MCF 10A (cell line): ENCODE measurements at regions not wholly inside any gene's neighbourhood (a gene's known extent, or its start where the extent isn't known, plus 50 kb on each side); places are given as distances from the start of the nearest gene placed in this dataset.

Source experiments
- BruUV-seq: library from RNA; stranded (reverse); fragments of 400-500 nt; replicated peaks from 2 replicates; lab custom pipeline; 2021; lab: Mats Ljungman, UMichigan
- CTCF ChIA-PET: fragments of 300-600 bp; sonication (Branson Sonifier 250); formaldehyde crosslinking; extraction: SDS; loops from one replicate; lab custom pipeline; 2021; ENCODE audit warnings: antibody characterized with exemption, inconsistent platforms; lab: Yijun Ruan, JAX
- POLR2A ChIA-PET: fragments of 300-600, 350-650 bp; sonication (Branson Sonifier 250); formaldehyde crosslinking; extraction: SDS; loops from one replicate; lab custom pipeline; 2020; ENCODE audit warnings: antibody characterized with exemption, inconsistent platforms; lab: Yijun Ruan, JAX
- DNase-seq: peaks from one replicate; pipeline ENCODE4 v3.0.0-alpha.2; 2018; ENCODE audit not compliant: unreplicated experiment
- H3K27ac Mint-ChIP-seq: one replicate; pipeline ENCODE4 v1.8.0; 2022; ENCODE audit warnings: mild to moderate bottlenecking, low read depth, mixed read lengths; ENCODE audit not compliant: unreplicated experiment
- H3K27me3 Mint-ChIP-seq: one replicate; pipeline ENCODE4 v1.8.0; 2022; ENCODE audit warnings: mixed read lengths; ENCODE audit not compliant: insufficient read depth, unreplicated experiment
- H3K36me3 Mint-ChIP-seq: one replicate; pipeline ENCODE4 v1.8.0; 2022; ENCODE audit warnings: mild to moderate bottlenecking, moderate library complexity, mixed read lengths; ENCODE audit not compliant: insufficient read depth, unreplicated experiment
- H3K4me1 Mint-ChIP-seq: one replicate; pipeline ENCODE4 v1.8.0; 2022; ENCODE audit warnings: mixed read lengths; ENCODE audit not compliant: insufficient read depth, unreplicated experiment
- H3K4me3 Mint-ChIP-seq: one replicate; pipeline ENCODE4 v1.8.0; 2022; ENCODE audit warnings: mild to moderate bottlenecking, moderate library complexity, mixed read lengths; ENCODE audit not compliant: unreplicated experiment
- H3K9me3 Mint-ChIP-seq: one replicate; pipeline ENCODE4 v1.8.0; 2022; ENCODE audit warnings: mixed read lengths; ENCODE audit not compliant: unreplicated experiment
- CTCF ChIP-seq: fragments of 200-600 bp; IDR thresholded peaks from one replicate; pipeline ENCODE4 v1.8.0; 2022; ENCODE audit warnings: antibody characterized with exemption, mild to moderate bottlenecking; ENCODE audit not compliant: unreplicated experiment
- intact Hi-C: fragments of 100-400 bp; cut with micrococcal nuclease; formaldehyde crosslinking; loops from 2 replicates; pipeline ENCODE4 v1.14.1; 2022

GRCh38 chr4:58175024-58175423, 1064.8 kb upstream of the IGFBP7 start:
- H3K36me3 Mint-ChIP-seq: no peaks in the 10 kb centered on the region
- TF ChIP-seq CTCF: no peak
- ChIA-PET CTCF (no interaction called here), POLR2A (no interaction called here)
- no peak overlapping the region for H3K4me3 Mint-ChIP-seq
- intact Hi-C loops: no loop called here
- H3K27me3 Mint-ChIP-seq: no peaks in the 10 kb centered on the region
- BruUV-seq: no TSS peak
- peaks cover 6% of the 10 kb centered on the region for H3K9me3 Mint-ChIP-seq
- H3K4me1 Mint-ChIP-seq: no peaks in the 10 kb centered on the region
- no peak overlapping the region for H3K27ac Mint-ChIP-seq
- DNase-seq: no peak

- Mint-ChIP-seq H3K4me3 (no peak overlapping the region), H3K27me3 (no peaks in the 10 kb centered on the region), H3K9me3 (peaks cover 10% of the 10 kb centered on the region), H3K36me3 (no peaks in the 10 kb centered on the region), H3K4me1 (peaks cover 6% of the 10 kb centered on the region), H3K27ac (no peak overlapping the region)
- POLR2A ChIA-PET: no interaction called here
- BruUV-seq: no TSS peak
- CTCF ChIA-PET: interaction anchor here (0.6 to 0.9 kb wide), 3 partner anchors 373 to 716 kb away, joined by 3 to 6 read pairs (median 3); no protein-coding TSS in a partner anchor
- intact Hi-C loops: no loop called here
- TF ChIP-seq CTCF: no peak
- DNase-seq: no peak
These were observed 1056.3 kb upstream of the IGFBP7 start for GRCh38 chr4:58166490-58166889.

- intact Hi-C loops: no loop called here
- H3K4me1 Mint-ChIP-seq: peaks cover 6% of the 10 kb centered on the region
- no TSS peak for BruUV-seq
- DNase-seq: peak; percentile 5
- no peaks in the 10 kb centered on the region for H3K9me3 Mint-ChIP-seq
- H3K36me3 Mint-ChIP-seq: no peaks in the 10 kb centered on the region
- TF ChIP-seq CTCF: no peak
- no peak overlapping the region for H3K4me3 Mint-ChIP-seq
- ChIA-PET CTCF (interaction anchor here (0.6 kb wide), 2 partner anchors 18 to 1085 kb away, joined by 4 read pairs; no protein-coding TSS in a partner anchor), POLR2A (no interaction called here)
- no peak overlapping the region for H3K27ac Mint-ChIP-seq
- no peaks in the 10 kb centered on the region for H3K27me3 Mint-ChIP-seq
These were observed 1053.0 kb upstream of the IGFBP7 start for GRCh38 chr4:58163156-58163555.

GRCh38 chr4:58149404-58150085, 1039.4 kb upstream of the IGFBP7 start:
- TF ChIP-seq CTCF: no peak
- Mint-ChIP-seq H3K27ac (no peak overlapping the region), H3K4me3 (no peak overlapping the region), H3K36me3 (no peaks in the 10 kb centered on the region), H3K27me3 (no peaks in the 10 kb centered on the region), H3K9me3 (peaks cover 11% of the 10 kb centered on the region), H3K4me1 (no peaks in the 10 kb centered on the region)
- ChIA-PET CTCF (interaction anchor here (0.7 kb wide), 1 partner anchor 41 kb away, joined by 3 read pairs; no protein-coding TSS in a partner anchor), POLR2A (no interaction called here)
- intact Hi-C loops: no loop called here
- DNase-seq: no peak
- BruUV-seq: no TSS peak
